GM12878 (cell line): ENCODE measurements at regions not wholly inside any gene's neighbourhood (a gene's known extent, or its start where the extent isn't known, plus 50 kb on each side); places are given as distances from the start of the nearest gene placed in this dataset.

Experiments
- SIN3A ChIP-seq: IDR thresholded peaks from 2 replicates; pipeline ENCODE4 v1.6.1; 2012; ENCODE audit warnings: low read depth, low read length, improper control_type of control experiment
- TAF1 ChIP-seq: IDR thresholded peaks from 2 replicates; pipeline ENCODE4 v1.6.1; 2011; ENCODE audit warnings: mild to moderate bottlenecking, low read depth, low read length, borderline replicate concordance

DNA sequence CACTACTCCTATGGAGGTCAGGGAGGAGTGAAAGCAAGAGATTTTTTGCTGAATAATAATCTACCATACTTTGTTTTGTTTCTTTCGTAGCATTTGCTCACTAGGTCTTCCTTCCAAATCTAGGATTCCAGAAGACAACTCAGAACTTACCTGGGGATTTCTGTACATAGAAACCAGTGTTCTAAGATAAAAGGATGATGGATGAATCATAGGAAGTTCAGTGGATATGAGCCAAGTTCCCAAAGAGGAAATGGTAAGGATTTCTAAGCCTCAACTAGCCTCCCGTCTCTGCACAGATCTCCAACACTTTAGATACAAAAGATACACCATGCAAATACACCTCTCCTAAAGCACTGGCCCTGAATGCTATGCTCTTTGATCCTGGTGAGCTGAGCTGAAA, 283.9 kb downstream of the TAFA4 start:
- TF ChIP-seq TAF1 = no peak
- TF ChIP-seq SIN3A = no peak
